ENCODE measurements at regions not wholly inside any gene's neighbourhood (a gene's known extent, or its start where the extent isn't known, plus 50 kb on each side); places are given as distances from the start of the nearest gene placed in this dataset.

- TF ChIP-seq POLR2AphosphoS5 (IDR thresholded peaks at IDR 0.05) (no peak), CTCF (IDR thresholded peaks at IDR 0.05) (no peak), POLR2A (IDR thresholded peaks at IDR 0.05; ENCODE audit: low read depth) (no peak)
Measured at GRCh38 chr10:105844676-105845570, 1203.8 kb downstream of the SORCS3 start.

Data from esophagus muscularis mucosa (tissue), 3 donors.